Non-pigmented ciliary epithelial cell (primary cell): ENCODE measurements at regions not wholly inside any gene's neighbourhood (a gene's known extent, or its start where the extent isn't known, plus 50 kb on each side); places are given as distances from the start of the nearest gene placed in this dataset.
A peak's percentile ranks its signal among the peaks of the same experiment; 100 is the strongest.
"Not testable (repeated sequence)": the region's sequence is repeated elsewhere in the genome, so short reads cannot be mapped to it uniquely, and the experiment has no call there.

Experiments
- DNase-seq: peaks from one replicate; pipeline ENCODE4 v3.0.0-alpha.2; 2010; ENCODE audit warnings: low read depth

DNA sequence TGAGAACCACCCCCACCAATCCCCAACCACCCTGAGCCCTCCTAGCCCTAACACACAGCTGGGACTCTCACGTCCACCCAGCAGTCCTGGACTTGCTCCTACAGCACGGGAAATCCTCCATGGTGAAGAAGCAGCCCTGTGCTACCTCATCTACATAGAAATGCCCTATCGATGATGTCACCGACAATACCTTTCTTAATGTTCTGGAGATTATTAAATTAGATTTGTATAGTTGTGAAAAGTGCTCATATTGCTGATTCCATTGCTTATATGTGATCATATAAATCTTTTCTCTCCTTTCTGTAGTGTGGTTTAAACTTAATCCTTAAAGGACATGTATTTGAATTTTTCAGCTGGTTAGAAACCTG, 97.1 kb downstream of the PPIAL4G start:
- DNase-seq, result not testable (repeated sequence)

DNA sequence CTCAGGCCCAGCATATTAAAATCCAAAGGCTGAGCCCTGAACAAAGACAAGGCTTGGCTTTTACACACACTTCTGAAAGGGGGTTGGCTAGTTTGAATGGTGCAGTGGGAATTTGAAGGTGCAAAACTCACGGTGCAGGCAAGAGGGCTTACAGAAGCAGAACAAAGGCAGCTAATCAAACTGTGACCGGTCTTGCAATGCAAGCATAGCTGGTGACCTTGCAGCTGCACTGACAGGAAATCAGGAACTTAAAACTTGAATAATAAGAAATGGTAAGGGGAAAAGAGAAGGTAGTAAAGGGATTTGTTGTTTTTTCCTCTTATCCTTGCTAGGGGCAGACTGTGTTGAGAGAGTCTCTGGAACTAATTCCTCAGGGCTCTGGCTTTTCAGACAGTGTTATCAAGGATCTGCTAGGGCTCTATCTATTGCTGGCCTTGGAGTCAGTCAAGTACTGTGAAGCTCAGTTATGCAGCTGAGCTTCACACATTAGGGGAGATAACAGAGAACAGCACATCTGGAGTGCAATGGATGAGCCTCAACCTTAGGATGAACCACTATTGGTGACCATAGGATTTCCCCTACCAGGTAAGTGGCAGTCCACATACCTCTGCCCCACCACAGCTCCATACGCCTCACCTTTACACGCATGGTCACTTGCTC, 97.6 kb downstream of the PPIAL4G start:
- no peak for DNase-seq

DNA sequence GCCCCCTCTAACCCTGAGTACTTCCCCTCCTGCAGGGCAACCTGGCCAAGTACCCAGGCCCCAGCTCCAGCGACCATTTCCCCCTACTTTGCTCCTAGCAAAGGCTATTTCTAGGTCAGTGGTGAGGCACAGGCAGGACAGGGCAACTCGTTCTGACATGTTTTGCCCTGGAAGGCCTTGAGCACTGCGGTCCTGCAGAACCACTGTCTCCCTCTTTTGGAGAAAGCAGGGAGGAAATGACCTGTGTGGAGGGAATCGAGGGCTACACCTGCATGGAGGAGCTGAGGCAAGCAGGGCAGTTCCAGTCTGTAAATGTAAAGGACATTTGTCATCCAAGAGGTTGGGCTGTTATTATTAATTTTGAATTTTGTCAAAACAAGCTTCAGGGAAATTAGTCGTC, 99.1 kb downstream of the PPIAL4G start:
- no peak for DNase-seq

DNA sequence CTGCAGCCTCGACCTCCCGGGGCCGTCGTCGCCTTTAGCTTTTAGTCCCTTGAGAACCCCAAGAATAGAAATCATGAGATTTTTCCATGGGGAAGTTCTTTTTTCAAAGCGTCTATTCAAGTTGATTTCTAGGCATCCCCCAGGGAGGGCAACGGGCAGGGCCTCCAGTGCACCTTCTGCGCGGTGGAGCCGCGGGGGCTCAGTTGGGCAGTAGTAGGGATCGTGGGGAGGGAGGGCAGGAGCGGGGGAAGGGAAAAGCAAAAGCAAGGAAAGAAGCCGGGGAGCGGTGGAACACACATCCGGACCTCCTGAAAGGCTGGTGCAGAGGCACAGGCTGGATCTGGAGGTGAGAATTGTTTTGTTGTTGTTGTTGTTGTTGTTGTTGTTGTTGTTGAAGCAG, 103.4 kb downstream of the PPIAL4G start:
- DNase-seq, result no peak

DNA sequence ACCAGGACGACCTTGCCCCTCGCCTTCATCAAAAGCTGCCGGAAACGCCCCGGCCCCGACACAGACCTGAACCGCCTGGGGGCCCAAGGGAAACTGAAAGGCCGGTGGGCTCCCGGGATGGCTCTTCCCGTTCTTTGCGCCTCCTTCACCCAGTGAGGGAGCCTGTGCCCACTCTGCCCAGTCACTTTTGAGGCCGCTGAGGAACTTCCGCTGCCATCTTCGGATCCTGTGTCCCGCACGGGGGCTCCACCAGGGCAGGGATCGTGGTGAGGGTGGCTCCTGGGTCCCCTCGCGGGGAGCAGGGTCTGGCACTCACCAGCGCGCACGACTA, 104.0 kb downstream of the PPIAL4G start:
- DNase-seq, result no peak

DNA sequence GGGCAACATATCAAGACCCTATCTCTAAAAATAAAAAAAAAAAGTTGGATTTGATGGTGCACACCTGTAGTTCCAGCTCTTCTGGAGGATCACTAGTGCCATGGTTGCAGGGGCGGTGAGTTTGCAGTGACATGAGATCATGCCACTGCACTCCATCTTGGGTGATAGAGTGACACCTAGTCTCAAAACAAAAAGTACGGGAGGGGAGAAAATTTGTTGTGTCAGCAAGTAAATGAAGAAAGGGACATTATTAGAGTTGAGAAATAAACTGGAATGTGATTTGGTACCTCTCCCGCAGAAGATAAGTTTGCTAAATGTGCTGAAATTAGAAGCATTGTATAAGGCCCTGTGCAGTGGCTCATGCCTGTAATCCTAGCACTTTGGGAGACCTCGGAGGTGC, 105.1 kb downstream of the PPIAL4G start:
- DNase-seq, result not testable (repeated sequence)

DNA sequence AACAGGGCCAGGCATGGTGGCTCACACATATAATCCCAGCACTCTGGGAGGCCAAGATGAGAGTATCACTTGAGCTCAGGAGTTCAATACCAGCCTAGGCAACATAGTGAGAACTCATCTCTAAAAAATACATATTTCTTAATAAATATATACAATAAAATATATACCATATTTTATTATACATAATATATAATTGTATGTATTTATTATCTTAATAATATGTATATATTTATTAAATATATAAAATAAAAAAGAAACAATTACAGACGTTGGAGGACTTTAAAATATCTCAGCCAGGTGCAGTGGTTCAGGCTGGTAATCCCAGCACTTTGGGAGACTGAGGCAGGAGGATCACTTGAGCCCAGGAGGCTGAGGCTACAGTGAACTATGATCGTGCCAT, 106.1 kb downstream of the PPIAL4G start:
- DNase-seq, result not testable (repeated sequence)

- no peak for DNase-seq
Measured at GRCh38 chr1:148374101-148374500, 109.0 kb downstream of the PPIAL4G start.

GRCh38 chr1:148373192-148373925, 109.7 kb downstream of the PPIAL4G start:
- DNase-seq, result no peak

DNA sequence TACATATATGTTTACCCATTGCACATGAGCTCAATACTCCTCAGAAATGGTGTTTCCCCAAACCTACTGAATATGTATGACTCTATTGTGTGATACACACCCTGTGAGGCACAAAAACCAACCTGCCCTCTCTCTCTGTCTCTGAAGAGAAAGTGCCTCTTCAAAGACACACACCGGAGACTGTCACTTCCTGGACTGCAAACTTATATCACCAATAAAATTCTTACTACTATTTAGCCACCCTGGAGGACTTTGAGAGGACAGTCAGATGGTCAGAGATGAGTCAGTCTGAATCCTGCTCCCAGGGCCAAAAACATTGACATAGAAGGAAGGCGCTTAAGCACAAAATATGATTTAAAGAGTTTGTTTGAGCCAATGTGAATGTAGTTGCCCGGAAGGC, 110.4 kb downstream of the PPIAL4G start:
- DNase-seq, result no peak

GRCh38 chr1:148372051-148372726, 110.9 kb downstream of the PPIAL4G start:
- DNase-seq, result not testable (repeated sequence)

DNA sequence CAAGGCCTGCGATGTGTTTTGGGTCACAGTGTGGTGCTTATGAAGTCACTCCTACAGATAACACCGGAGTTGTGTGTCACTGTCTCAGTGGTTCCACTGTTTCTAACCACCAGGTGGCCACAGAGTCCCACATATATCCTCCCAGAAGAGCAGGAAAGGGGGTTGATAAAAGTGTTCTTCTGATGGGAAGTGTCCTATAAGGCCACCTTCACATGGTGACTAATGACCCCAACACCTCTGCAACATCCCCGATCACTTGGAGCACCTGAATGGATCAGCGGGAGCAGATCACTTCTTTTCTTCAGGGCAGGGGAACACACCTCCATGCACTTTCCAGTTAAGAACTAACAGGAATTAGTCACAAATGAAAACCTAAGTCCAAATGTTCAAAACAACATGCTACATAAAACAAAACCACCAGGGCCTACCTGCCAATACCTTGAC, 111.5 kb downstream of the PPIAL4G start:
- DNase-seq, result peak; percentile 27

GRCh38 chr1:148370661-148371060, 112.4 kb downstream of the PPIAL4G start:
- not testable (repeated sequence) for DNase-seq

GRCh38 chr1:148367596-148367995, 115.5 kb downstream of the PPIAL4G start:
- no peak for DNase-seq

- not testable (repeated sequence) for DNase-seq
Measured at GRCh38 chr1:148366136-148366753, 116.9 kb downstream of the PPIAL4G start.

- not testable (repeated sequence) for DNase-seq
Measured at GRCh38 chr1:148365151-148365550, 118.0 kb downstream of the PPIAL4G start.

DNA sequence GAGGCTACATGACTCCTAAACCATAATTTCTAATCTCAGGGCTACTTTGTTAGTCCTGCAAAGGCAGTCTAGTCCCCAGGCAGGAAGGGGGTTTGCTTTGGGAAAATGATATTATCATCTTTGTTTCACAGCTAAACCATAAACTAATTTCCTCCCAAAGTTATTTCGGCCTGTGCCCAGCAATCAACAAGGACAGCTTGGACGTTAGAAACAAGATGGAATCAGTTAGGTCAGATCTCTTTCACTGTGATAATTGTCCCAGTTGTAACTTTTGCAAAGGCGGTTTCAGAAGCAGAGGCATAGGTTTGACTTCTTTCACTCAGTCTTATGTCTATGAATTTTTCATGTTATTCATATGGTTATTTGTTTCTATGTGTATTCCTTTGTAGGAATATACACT, 119.1 kb downstream of the PPIAL4G start:
- DNase-seq, result not testable (repeated sequence)

- DNase-seq, result no peak
Measured at GRCh38 chr1:148363439-148363810, 119.7 kb downstream of the PPIAL4G start.

GRCh38 chr1:148362626-148363438, 120.3 kb downstream of the PPIAL4G start:
- DNase-seq, result no peak

DNA sequence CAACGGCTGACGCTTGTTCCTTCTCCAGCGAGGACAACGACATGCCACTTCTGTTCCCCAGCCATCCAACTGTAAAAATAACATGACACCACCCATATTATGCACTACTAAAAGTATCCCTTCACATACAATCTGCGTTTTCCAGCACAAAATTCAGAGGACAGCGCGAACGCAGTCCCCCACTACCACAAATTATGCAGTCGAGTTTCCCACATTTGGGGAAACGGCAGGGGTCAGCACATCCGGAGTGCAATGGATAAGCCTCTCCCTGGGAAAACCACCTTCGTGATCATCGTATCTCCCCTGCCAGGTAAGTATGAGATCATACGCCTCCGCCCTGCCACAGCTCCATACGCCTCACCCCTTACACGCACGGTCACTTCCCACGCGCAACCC, 120.9 kb downstream of the PPIAL4G start:
- no peak for DNase-seq

DNA sequence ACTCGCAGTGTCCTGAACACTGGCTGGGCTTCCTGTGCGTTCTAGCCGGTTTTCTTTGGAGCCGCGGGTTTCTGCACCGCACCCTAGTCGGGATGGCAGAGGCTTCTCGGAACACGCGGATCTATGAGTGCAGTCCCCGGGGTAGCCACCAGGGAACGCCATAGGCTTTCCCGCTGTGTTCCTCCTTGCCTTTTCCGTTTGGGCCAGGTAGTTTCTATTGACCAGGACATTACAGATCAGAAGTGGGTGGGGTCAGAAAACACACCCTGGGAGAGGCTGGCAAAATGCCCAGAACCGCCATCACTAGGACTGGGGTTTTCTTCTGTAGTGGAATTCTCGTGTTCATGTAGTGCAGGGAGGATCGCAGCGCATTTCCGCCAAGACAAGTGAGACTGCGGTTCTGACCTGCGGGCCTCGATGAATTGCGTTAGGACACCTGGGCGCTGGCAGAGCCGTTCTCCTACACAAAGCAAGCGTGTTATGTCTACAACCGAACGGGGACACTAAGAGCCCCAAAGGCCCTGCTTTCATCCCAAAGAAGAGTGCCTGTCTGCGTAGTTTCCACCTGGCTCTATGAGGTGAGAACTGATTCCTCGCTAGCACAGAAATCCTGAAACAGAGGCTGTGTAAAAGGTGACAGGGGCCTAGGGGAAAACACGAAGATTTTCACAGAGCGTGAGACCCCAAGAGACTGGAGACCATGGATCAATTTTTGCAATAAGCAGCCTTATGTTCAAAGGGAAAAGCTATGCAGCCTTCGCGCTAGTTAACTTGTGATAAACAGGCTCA, 121.5 kb downstream of the PPIAL4G start:
- DNase-seq, result not testable (repeated sequence)
